CD14-positive monocyte (primary cell): ENCODE measurements at regions not wholly inside any gene's neighbourhood (a gene's known extent, or its start where the extent isn't known, plus 50 kb on each side); places are given as distances from the start of the nearest gene placed in this dataset.

Experiments used
- DNase-seq, 3 donors: peaks; one replicate each; pipeline ENCODE4 v3.0.0-alpha.2; 2011 to 2022
- H2AFZ ChIP-seq: 2 replicates; pipeline ENCODE4 v1.6.0; 2012; ENCODE audit warnings: mild to moderate bottlenecking, low read depth, low read length, inconsistent platforms; ENCODE audit not compliant: insufficient read depth, poor library complexity, severe bottlenecking
- H3K27ac ChIP-seq, 2 donors: 1 replicate in 1 of 2; 2 replicates in 1 of 2; pipeline ENCODE4 v1.5.1; 2012 to 2013; ENCODE audit warnings: low read length in 2 of 2, control low read depth in 1 of 2, inconsistent platforms in 1 of 2, low read depth in 1 of 2, mild to moderate bottlenecking in 1 of 2
- H3K27me3 ChIP-seq, 2 donors: one replicate each; pipeline versions ENCODE4 v1.6.0 to v1.6.1; 2011 to 2013; ENCODE audit warnings: low read length in 2 of 2; ENCODE audit not compliant: control insufficient read depth in 2 of 2, insufficient read depth in 2 of 2
- H3K36me3 ChIP-seq, 2 donors: replicated peaks in 1 of 2; 1 replicate in 1 of 2; 2 replicates in 1 of 2; pipeline versions ENCODE4 v1.5.1 to v1.6.1; 2012 to 2013; ENCODE audit warnings: low read length in 2 of 2, control low read depth in 1 of 2, inconsistent platforms in 1 of 2, mild to moderate bottlenecking in 1 of 2; ENCODE audit not compliant: insufficient read depth in 2 of 2, control insufficient read depth in 1 of 2
- H3K4me1 ChIP-seq, 2 donors: 1 replicate in 1 of 2; 2 replicates in 1 of 2; pipeline versions ENCODE4 v1.5.1 to v1.6.1; 2012 to 2013; ENCODE audit warnings: low read length in 2 of 2, control low read depth in 1 of 2, inconsistent platforms in 1 of 2, mild to moderate bottlenecking in 1 of 2, moderate library complexity in 1 of 2; ENCODE audit not compliant: insufficient read depth in 2 of 2, control insufficient read depth in 1 of 2
- H3K4me2 ChIP-seq: replicated peaks from 2 replicates; pipeline ENCODE3; 2012; ENCODE audit warnings: low read length, moderate library complexity, mild to moderate bottlenecking; ENCODE audit not compliant: poor library complexity, severe bottlenecking; ENCODE audit errors: extremely low read depth
- H3K4me3 ChIP-seq, 3 experiments: fragments of 200-600 bp in 1 of 3; sonication (generic) in 1 of 3; replicated peaks in 1 of 3; 1 replicate in 2 of 3; 2 replicates in 1 of 3; pipeline ENCODE4 v1.5.1; 2011 to 2013; ENCODE audit warnings: low read length in 3 of 3, mild to moderate bottlenecking in 3 of 3, control low read depth in 2 of 3, low read depth in 2 of 3, inconsistent platforms in 1 of 3, moderate library complexity in 1 of 3
- H3K79me2 ChIP-seq: 2 replicates; pipeline ENCODE4 v1.6.0; 2012; ENCODE audit warnings: mild to moderate bottlenecking, control low read depth, inconsistent platforms, low read length, moderate library complexity; ENCODE audit not compliant: insufficient read depth
- H3K9ac ChIP-seq: 2 replicates; pipeline ENCODE4 v1.6.0; 2017; ENCODE audit warnings: low read length, mild to moderate bottlenecking; ENCODE audit not compliant: insufficient read depth, poor library complexity, severe bottlenecking
- H3K9me3 ChIP-seq, 2 donors: replicated peaks in 1 of 2; 1 replicate in 1 of 2; 2 replicates in 1 of 2; pipeline versions ENCODE4 v1.5.1 to v1.6.1; 2012 to 2013; ENCODE audit warnings: low read length in 2 of 2, control low read depth in 1 of 2; ENCODE audit not compliant: control insufficient read depth in 1 of 2, insufficient read depth in 1 of 2
- H4K20me1 ChIP-seq: 2 replicates; pipeline ENCODE4 v1.6.0; 2012; ENCODE audit warnings: mild to moderate bottlenecking, low read length, control low read depth, moderate library complexity; ENCODE audit not compliant: insufficient read depth
- H3K27ac Mint-ChIP-seq, 7 donors: one replicate each; pipeline ENCODE4 v1.8.0; 2020; ENCODE audit warnings: mild to moderate bottlenecking in 7 of 7, mixed read lengths in 7 of 7, moderate library complexity in 6 of 7, inconsistent platforms in 2 of 7
- H3K27me3 Mint-ChIP-seq, 3 donors: one replicate each; pipeline ENCODE4 v1.8.0; 2021 to 2022; ENCODE audit warnings: low read depth in 3 of 3, mild to moderate bottlenecking in 3 of 3, mixed read lengths in 3 of 3, moderate library complexity in 3 of 3, inconsistent platforms in 1 of 3
- H3K36me3 Mint-ChIP-seq, 2 donors: one replicate each; pipeline ENCODE4 v1.8.0; 2020; ENCODE audit warnings: mixed read lengths in 2 of 2, inconsistent platforms in 1 of 2, mild to moderate bottlenecking in 1 of 2
- H3K4me1 Mint-ChIP-seq: one replicate; pipeline ENCODE4 v1.8.0; 2020; ENCODE audit warnings: mild to moderate bottlenecking, mixed read lengths
- H3K4me3 Mint-ChIP-seq, 2 donors: one replicate each; pipeline ENCODE4 v1.8.0; 2020; ENCODE audit warnings: mild to moderate bottlenecking in 2 of 2, mixed read lengths in 2 of 2, moderate library complexity in 1 of 2
- H3K9me3 Mint-ChIP-seq, 7 donors: one replicate each; pipeline ENCODE4 v1.8.0; 2020 to 2022; ENCODE audit warnings: mixed read lengths in 7 of 7, mild to moderate bottlenecking in 6 of 7, moderate library complexity in 6 of 7, inconsistent platforms in 2 of 7
- CTCF ChIP-seq: fragments of 200-600 bp; IDR thresholded peaks from one replicate; pipeline ENCODE4 v1.8.0; 2022; ENCODE audit warnings: antibody characterized with exemption, mild to moderate bottlenecking
- WGBS: methylation state at CpG from one replicate; pipeline ENCODE4 v1.1.5; 2013; ENCODE audit warnings: missing lambda C conversion rate; ENCODE audit not compliant: insufficient coverage; 5-methylcytosine and 5-hydroxymethylcytosine counted together
- intact Hi-C, 2 donors: fragments of 100-400 bp; cut with micrococcal nuclease; formaldehyde crosslinking; loops; one replicate each; pipeline versions ENCODE4 v1.15.0 to v1.15.1; 2023

GRCh38 chr2:83894976-83895375 is 564.1 kb downstream of the SUCLG1 start:
- H2AFZ ChIP-seq, result no peak overlapping the region
- no peak overlapping the region for H3K4me3 ChIP-seq
- Mint-ChIP-seq H3K9me3 (peaks cover 0 to 3% (median 0%) of the 10 kb centered on the region in 7 donors), H3K4me1 (no peaks in the 10 kb centered on the region), H3K27me3 (peaks cover 0 to 2% (median 0%) of the 10 kb centered on the region in 3 donors), H3K36me3 (no peaks in the 10 kb centered on the region), H3K27ac (no peak overlapping the region), H3K4me3 (no peak overlapping the region)
- intact Hi-C loops, result no loop called here
- no peak overlapping the region for H3K4me2 ChIP-seq
- H3K9ac ChIP-seq, result no peak overlapping the region
- H3K27ac ChIP-seq, result no peak overlapping the region
- WGBS, result no CpG with 5 or more reads among the region's 3 CpGs
- no peaks in the 10 kb centered on the region for H3K27me3 ChIP-seq
- no peaks in the 10 kb centered on the region for H4K20me1 ChIP-seq
- TF ChIP-seq CTCF, result no peak
- H3K4me1 ChIP-seq, result no peaks in the 10 kb centered on the region
- no peaks in the 10 kb centered on the region for H3K9me3 ChIP-seq
- no peak for DNase-seq
- H3K79me2 ChIP-seq, result no peaks in the 10 kb centered on the region
- no peaks in the 10 kb centered on the region for H3K36me3 ChIP-seq

DNA sequence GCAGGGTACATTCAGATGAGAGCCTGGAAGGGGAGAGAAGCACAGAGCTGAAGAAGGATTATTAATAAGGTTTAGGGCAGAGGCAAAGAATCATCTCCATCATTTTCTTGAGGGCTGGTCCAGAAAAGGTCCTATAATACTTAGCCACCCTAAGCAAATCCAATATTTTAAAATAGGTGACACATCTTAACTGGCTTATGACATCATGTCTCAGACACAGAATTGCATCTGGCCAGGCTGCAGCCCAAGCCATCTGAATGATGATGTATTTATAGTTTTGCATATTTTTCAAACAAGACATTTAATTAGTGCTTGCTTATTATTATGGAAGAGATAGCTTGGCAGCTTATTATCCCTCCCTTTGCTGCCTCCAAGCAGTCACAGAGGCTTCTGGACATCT is 571.3 kb downstream of the SUCLG1 start:
- Mint-ChIP-seq H3K4me3 (no peak overlapping the region), H3K27ac (no peak overlapping the region), H3K9me3 (peaks cover 0 to 10% (median 0%) of the 10 kb centered on the region in 7 donors), H3K36me3 (no peaks in the 10 kb centered on the region), H3K4me1 (no peaks in the 10 kb centered on the region), H3K27me3 (no peaks in the 10 kb centered on the region)
- no peak overlapping the region for H3K9ac ChIP-seq
- H3K79me2 ChIP-seq, result no peaks in the 10 kb centered on the region
- TF ChIP-seq CTCF, result no peak
- no peaks in the 10 kb centered on the region for H3K9me3 ChIP-seq
- no peak for DNase-seq
- no peak overlapping the region for H2AFZ ChIP-seq
- no peaks in the 10 kb centered on the region for H3K4me1 ChIP-seq
- H3K27me3 ChIP-seq, result no peaks in the 10 kb centered on the region
- intact Hi-C loops, result no loop called here
- H3K27ac ChIP-seq, result no peak overlapping the region
- no peaks in the 10 kb centered on the region for H3K36me3 ChIP-seq
- H3K4me3 ChIP-seq, result no peak overlapping the region
- no peaks in the 10 kb centered on the region for H4K20me1 ChIP-seq
- no peak overlapping the region for H3K4me2 ChIP-seq
